Ishikawa (cell line): ENCODE measurements at regions not wholly inside any gene's neighbourhood (a gene's known extent, or its start where the extent isn't known, plus 50 kb on each side); places are given as distances from the start of the nearest gene placed in this dataset.

Experiments used
- CEBPB ChIP-seq: IDR thresholded peaks from 2 replicates; pipeline ENCODE4 v1.6.1; 2012
- CREB1 ChIP-seq: IDR thresholded peaks from 2 replicates; pipeline ENCODE4 v1.6.1; 2012; ENCODE audit warnings: low read depth
- EGR1 ChIP-seq: IDR thresholded peaks from 2 replicates; pipeline ENCODE4 v1.6.1; 2012
- EP300 ChIP-seq: IDR thresholded peaks from 2 replicates; pipeline ENCODE4 v1.6.1; 2012; ENCODE audit warnings: borderline replicate concordance
- FOXM1 ChIP-seq: IDR thresholded peaks from 2 replicates; pipeline ENCODE4 v1.6.1; 2012; ENCODE audit warnings: low read depth, borderline replicate concordance
- NFIC ChIP-seq: IDR thresholded peaks from 2 replicates; pipeline ENCODE4 v1.6.1; 2012
- RAD21 ChIP-seq: IDR thresholded peaks from 2 replicates; pipeline ENCODE4 v1.6.1; 2012; ENCODE audit warnings: low read depth
- REST ChIP-seq: IDR thresholded peaks from 2 replicates; pipeline ENCODE4 v1.6.1; 2012; ENCODE audit warnings: low read depth, mild to moderate bottlenecking
- TAF1 ChIP-seq: IDR thresholded peaks from 2 replicates; pipeline ENCODE4 v1.6.1; 2012; ENCODE audit warnings: low read depth, mild to moderate bottlenecking
- TCF12 ChIP-seq: IDR thresholded peaks from 2 replicates; pipeline ENCODE4 v1.6.1; 2012; ENCODE audit warnings: low read depth
- TEAD4 ChIP-seq: IDR thresholded peaks from 2 replicates; pipeline ENCODE4 v1.6.1; 2012
- YY1 ChIP-seq: IDR thresholded peaks from 2 replicates; pipeline ENCODE4 v1.6.1; 2012; ENCODE audit warnings: low read depth
- ZBTB7A ChIP-seq: IDR thresholded peaks from 2 replicates; pipeline ENCODE4 v1.6.1; 2012; ENCODE audit warnings: low read depth
- TF ChIP-seq, protein P1 (sequence below): IDR thresholded peaks from 2 replicates; pipeline ENCODE4 v1.6.1; 2012
- TF ChIP-seq, protein P2 (sequence below): IDR thresholded peaks from 2 replicates; pipeline ENCODE4 v1.6.1; 2012

GRCh38 chr13:84096216-84096615, 213.9 kb upstream of the SLITRK1 start:
- TF ChIP-seq ZBTB7A (no peak), CREB1 (no peak), TAF1 (no peak), RAD21 (no peak), CEBPB (no peak), REST (no peak), EP300 (no peak)
- TF ChIP-seq, protein P1, sequence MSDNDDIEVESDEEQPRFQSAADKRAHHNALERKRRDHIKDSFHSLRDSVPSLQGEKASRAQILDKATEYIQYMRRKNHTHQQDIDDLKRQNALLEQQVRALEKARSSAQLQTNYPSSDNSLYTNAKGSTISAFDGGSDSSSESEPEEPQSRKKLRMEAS: no peak

- TF ChIP-seq REST (no peak), TAF1 (no peak), ZBTB7A (no peak), NFIC (no peak), FOXM1 (no peak)
- TF ChIP-seq, protein P1: no peak
Observed at GRCh38 chr13:84088996-84089395, 206.7 kb upstream of the SLITRK1 start.

GRCh38 chr13:84086847-84087162, 204.5 kb upstream of the SLITRK1 start:
- TF ChIP-seq NFIC (no peak), TAF1 (no peak), EP300 (no peak), RAD21 (no peak), YY1 (no peak), ZBTB7A (no peak), EGR1 (no peak), REST (no peak), TCF12 (no peak)
- TF ChIP-seq, protein P1: no peak

DNA sequence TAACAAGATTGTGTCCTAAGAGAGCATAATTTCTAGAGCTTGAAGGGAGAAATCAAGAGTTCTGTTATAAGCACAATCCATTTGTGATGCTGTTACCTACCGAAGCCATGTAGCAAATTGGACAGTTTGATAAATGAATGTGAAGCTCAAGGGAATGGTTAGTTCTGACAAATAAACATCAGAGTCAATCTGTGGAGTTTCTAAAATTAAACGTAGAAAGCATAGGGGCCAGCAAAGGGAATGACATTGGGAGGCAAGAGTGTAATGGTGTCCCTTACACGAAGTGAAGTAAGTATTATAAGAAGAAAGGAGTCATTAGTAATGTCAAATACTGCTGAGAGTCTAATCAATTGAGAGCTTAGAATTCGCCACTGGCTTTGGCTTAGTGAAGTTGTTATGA, 200.2 kb upstream of the SLITRK1 start:
- TF ChIP-seq RAD21 (no peak), REST (no peak), YY1 (no peak), NFIC (no peak), ZBTB7A (no peak), TEAD4 (no peak), EGR1 (no peak), EP300 (no peak), CEBPB (no peak), TAF1 (no peak)
- TF ChIP-seq, protein P2, sequence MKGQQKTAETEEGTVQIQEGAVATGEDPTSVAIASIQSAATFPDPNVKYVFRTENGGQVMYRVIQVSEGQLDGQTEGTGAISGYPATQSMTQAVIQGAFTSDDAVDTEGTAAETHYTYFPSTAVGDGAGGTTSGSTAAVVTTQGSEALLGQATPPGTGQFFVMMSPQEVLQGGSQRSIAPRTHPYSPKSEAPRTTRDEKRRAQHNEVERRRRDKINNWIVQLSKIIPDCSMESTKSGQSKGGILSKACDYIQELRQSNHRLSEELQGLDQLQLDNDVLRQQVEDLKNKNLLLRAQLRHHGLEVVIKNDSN: no peak
- TF ChIP-seq, protein P1: no peak
